Tibial nerve (tissue), 4 donors: ENCODE measurements at regions not wholly inside any gene's neighbourhood (a gene's known extent, or its start where the extent isn't known, plus 50 kb on each side); places are given as distances from the start of the nearest gene placed in this dataset.

Experiments
- DNase-seq, 2 donors: peaks; one replicate each; pipeline ENCODE4 v3.0.0-alpha.2; 2019; ENCODE audit warnings: low spot score in 2 of 2
- H3K27ac ChIP-seq, 4 donors: fragments of 200-600 bp; sonication (generic) in 3 of 4; one replicate each; pipeline ENCODE4 v1.5.1; 2017 to 2019; ENCODE audit warnings: mild to moderate bottlenecking in 1 of 4
- H3K27me3 ChIP-seq, 2 donors: fragments of 200-600 bp; sonication (generic) in 1 of 2; one replicate each; pipeline versions ENCODE4 v1.5.1 to v1.6.0; 2017 to 2019
- H3K36me3 ChIP-seq, 3 donors: fragments of 200-600 bp; sonication (generic); one replicate each; pipeline ENCODE4 v1.5.1; 2018 to 2019
- H3K4me1 ChIP-seq, 4 donors: fragments of 200-600 bp; sonication (generic) in 3 of 4; one replicate each; pipeline ENCODE4 v1.5.1; 2017 to 2019
- H3K4me3 ChIP-seq, 4 donors: fragments of 200-600 bp; sonication (generic) in 3 of 4; one replicate each; pipeline ENCODE4 v1.5.1; 2017 to 2019; ENCODE audit warnings: mild to moderate bottlenecking in 1 of 4, moderate library complexity in 1 of 4
- H3K9me3 ChIP-seq, 4 donors: fragments of 200-600 bp; sonication (generic) in 3 of 4; one replicate each; pipeline ENCODE4 v1.5.1; 2017 to 2019
- CTCF ChIP-seq, 5 experiments: fragments of 200-600 bp in 3 of 5; fragments of 450-650 bp in 2 of 5; sonication (generic) in 3 of 5; IDR thresholded peaks; one replicate each; pipeline ENCODE4 v1.5.1; 2016 to 2019; ENCODE audit warnings: antibody characterized with exemption in 5 of 5, mild to moderate bottlenecking in 3 of 5, moderate library complexity in 2 of 5
- EP300 ChIP-seq, 2 donors: sonication (generic); formaldehyde crosslinking; IDR thresholded peaks; one replicate each; pipeline ENCODE4 v1.6.1; 2017; ENCODE audit warnings: antibody characterized with exemption in 2 of 2, mild to moderate bottlenecking in 1 of 2
- POLR2A ChIP-seq, 2 donors: fragments of 450-650 bp; IDR thresholded peaks; one replicate each; pipeline ENCODE4 v1.6.1; 2017; ENCODE audit warnings: antibody characterized with exemption in 2 of 2, mild to moderate bottlenecking in 2 of 2, moderate library complexity in 2 of 2
- WGBS, 2 donors: methylation state at CpG; one replicate each; pipeline ENCODE4 v1.1.5; 2018; 5-methylcytosine and 5-hydroxymethylcytosine counted together

- WGBS, 2 donors, result 86% methylated on average over 19 of the region's 19 CpGs
- peaks cover 0 to 3% (median 0%) of the 10 kb centered on the region in 4 donors for H3K9me3 ChIP-seq
- H3K4me1 ChIP-seq, result no peaks in the 10 kb centered on the region
- H3K36me3 ChIP-seq, result no peaks in the 10 kb centered on the region
- no peak overlapping the region for H3K4me3 ChIP-seq
- H3K27me3 ChIP-seq, result peaks cover 0 to 9% of the 10 kb centered on the region in 2 donors
- TF ChIP-seq EP300 (IDR thresholded peaks at IDR 0.05) (no peak), CTCF (IDR thresholded peaks at IDR 0.05) (no peak), POLR2A (IDR thresholded peaks at IDR 0.05) (no peak)
- no peak overlapping the region for H3K27ac ChIP-seq
- DNase-seq, result no peak
Measured at GRCh38 chr16:9152649-9153501, 61.4 kb downstream of the HAPSTR1 start.

GRCh38 chr16:9153502-9153864 is 62.0 kb downstream of the HAPSTR1 start:
- Histone ChIP-seq H3K27ac (no peak overlapping the region), H3K9me3 (peaks cover 0 to 3% (median 0%) of the 10 kb centered on the region in 4 donors), H3K36me3 (no peaks in the 10 kb centered on the region), H3K4me3 (no peak overlapping the region), H3K4me1 (no peaks in the 10 kb centered on the region), H3K27me3 (peaks cover 0 to 9% of the 10 kb centered on the region in 2 donors)
- WGBS, 2 donors, result 86 to 87% methylated on average over 4 of the region's 4 CpGs
- no peak for DNase-seq
- TF ChIP-seq POLR2A (IDR thresholded peaks at IDR 0.05), result no peak
- no peak for TF ChIP-seq EP300 (IDR thresholded peaks at IDR 0.05)
- no peak for TF ChIP-seq CTCF (IDR thresholded peaks at IDR 0.05)

GRCh38 chr16:9154567-9155410 is 63.3 kb downstream of the HAPSTR1 start:
- no peak for DNase-seq
- no peak for TF ChIP-seq EP300 (IDR thresholded peaks at IDR 0.05)
- TF ChIP-seq CTCF (IDR thresholded peaks at IDR 0.05), result no peak
- no peak for TF ChIP-seq POLR2A (IDR thresholded peaks at IDR 0.05)
- Histone ChIP-seq H3K4me1 (no peaks in the 10 kb centered on the region), H3K27ac (no peak overlapping the region), H3K27me3 (peaks cover 0 to 9% of the 10 kb centered on the region in 2 donors), H3K4me3 (no peak overlapping the region), H3K36me3 (no peaks in the 10 kb centered on the region), H3K9me3 (no peaks in the 10 kb centered on the region)
- WGBS, 2 donors, result 55 to 62% methylated on average over 30 of the region's 30 CpGs

DNA sequence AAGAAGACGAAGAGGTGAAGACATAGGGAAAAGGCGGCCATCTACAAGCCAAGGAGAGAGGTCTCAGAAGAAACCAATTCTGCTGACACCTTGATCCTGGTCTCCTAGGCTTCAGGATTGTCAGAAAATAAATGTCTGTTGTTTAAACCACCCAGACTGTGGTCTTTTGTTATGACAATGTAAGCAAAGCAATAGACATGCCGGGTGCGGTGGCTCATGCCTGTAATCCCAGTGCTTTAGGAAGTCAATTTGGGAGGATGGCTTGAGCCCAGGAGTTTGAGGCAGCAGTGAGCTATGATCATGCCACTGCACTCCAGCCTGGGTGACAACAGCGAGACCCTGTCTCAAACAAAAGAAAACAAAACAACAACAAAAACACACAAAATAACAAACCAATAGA is 64.4 kb downstream of the HAPSTR1 start:
- H3K27me3 ChIP-seq, result peaks cover 0 to 9% of the 10 kb centered on the region in 2 donors
- no peak for DNase-seq
- no peak overlapping the region for H3K4me3 ChIP-seq
- H3K36me3 ChIP-seq, result no peaks in the 10 kb centered on the region
- H3K27ac ChIP-seq, result no peak overlapping the region
- no peaks in the 10 kb centered on the region for H3K9me3 ChIP-seq
- WGBS, 2 donors, result 65 to 78% methylated on average over 5 of the region's 5 CpGs
- TF ChIP-seq EP300 (IDR thresholded peaks at IDR 0.05), result no peak
- no peak for TF ChIP-seq POLR2A (IDR thresholded peaks at IDR 0.05)
- TF ChIP-seq CTCF (IDR thresholded peaks at IDR 0.05), result no peak
- peaks cover 0 to 4% (median 0%) of the 10 kb centered on the region in 4 donors for H3K4me1 ChIP-seq
